Thyroid gland (tissue), 4 donors: ENCODE measurements at regions not wholly inside any gene's neighbourhood (a gene's known extent, or its start where the extent isn't known, plus 50 kb on each side); places are given as distances from the start of the nearest gene placed in this dataset.

Source experiments
- POLR2A ChIP-seq, 2 donors: fragments of 450-650 bp; IDR thresholded peaks; one replicate each; pipeline ENCODE4 v1.6.1; 2017; ENCODE audit warnings: antibody characterized with exemption in 2 of 2, mild to moderate bottlenecking in 2 of 2, moderate library complexity in 1 of 2
- TF ChIP-seq, protein P1 (sequence below), 6 experiments: fragments of 200-600 bp in 3 of 6; fragments of 450-650 bp in 3 of 6; sonication (generic) in 3 of 6; IDR thresholded peaks; one replicate each; pipeline ENCODE4 v1.5.1; 2016 to 2019; ENCODE audit warnings: antibody characterized with exemption in 6 of 6, mild to moderate bottlenecking in 2 of 6, inconsistent platforms in 1 of 6, moderate library complexity in 1 of 6

DNA sequence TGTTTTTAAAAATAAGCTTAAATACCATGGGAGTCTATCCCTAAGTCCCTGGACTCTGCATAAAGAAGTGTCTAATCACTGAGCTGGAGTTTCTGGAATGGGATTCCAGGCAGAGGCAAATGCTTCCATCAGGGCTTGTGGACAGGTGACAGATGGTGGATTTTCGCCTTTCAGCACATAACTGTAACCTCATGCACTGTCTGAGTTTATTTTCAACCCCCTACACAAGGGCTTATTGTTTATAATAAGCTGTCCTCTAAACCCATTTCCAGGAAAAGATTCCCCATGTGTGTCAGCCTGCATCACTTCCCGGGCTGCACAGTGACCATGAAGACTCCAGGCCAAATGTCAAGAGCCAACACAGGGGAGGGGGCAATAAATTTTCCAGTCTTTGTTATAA lies 264.0 kb downstream of the PIK3R1 start:
- TF ChIP-seq, protein P1, sequence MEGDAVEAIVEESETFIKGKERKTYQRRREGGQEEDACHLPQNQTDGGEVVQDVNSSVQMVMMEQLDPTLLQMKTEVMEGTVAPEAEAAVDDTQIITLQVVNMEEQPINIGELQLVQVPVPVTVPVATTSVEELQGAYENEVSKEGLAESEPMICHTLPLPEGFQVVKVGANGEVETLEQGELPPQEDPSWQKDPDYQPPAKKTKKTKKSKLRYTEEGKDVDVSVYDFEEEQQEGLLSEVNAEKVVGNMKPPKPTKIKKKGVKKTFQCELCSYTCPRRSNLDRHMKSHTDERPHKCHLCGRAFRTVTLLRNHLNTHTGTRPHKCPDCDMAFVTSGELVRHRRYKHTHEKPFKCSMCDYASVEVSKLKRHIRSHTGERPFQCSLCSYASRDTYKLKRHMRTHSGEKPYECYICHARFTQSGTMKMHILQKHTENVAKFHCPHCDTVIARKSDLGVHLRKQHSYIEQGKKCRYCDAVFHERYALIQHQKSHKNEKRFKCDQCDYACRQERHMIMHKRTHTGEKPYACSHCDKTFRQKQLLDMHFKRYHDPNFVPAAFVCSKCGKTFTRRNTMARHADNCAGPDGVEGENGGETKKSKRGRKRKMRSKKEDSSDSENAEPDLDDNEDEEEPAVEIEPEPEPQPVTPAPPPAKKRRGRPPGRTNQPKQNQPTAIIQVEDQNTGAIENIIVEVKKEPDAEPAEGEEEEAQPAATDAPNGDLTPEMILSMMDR (IDR thresholded peaks at IDR 0.05) = no peak
- no peak for TF ChIP-seq POLR2A (IDR thresholded peaks at IDR 0.05)
